ENCODE measurements at regions not wholly inside any gene's neighbourhood (a gene's known extent, or its start where the extent isn't known, plus 50 kb on each side); places are given as distances from the start of the nearest gene placed in this dataset.
"Not testable (repeated sequence)": the region's sequence is repeated elsewhere in the genome, so short reads cannot be mapped to it uniquely, and the experiment has no call there.

DNA sequence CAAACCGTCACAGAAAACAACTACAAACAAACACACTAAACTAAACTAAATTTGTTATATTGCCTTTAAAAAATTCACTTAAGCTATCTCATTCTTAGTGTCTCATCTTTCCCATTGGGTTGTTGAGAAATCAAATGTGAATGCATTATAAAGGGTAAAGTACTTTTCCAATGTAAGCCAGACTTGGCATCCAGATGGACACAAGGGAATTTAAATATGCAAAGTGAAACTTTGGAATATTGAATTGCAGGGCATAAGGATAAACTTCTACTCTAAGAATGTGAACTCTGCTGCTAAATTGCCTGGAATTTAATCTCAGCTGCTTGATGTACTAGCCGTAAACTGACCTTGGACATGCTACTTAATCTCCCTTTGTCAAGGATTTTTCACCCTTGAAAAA lies 1554.6 kb downstream of the CDH8 start:
- no peak for DNase-seq

DNA sequence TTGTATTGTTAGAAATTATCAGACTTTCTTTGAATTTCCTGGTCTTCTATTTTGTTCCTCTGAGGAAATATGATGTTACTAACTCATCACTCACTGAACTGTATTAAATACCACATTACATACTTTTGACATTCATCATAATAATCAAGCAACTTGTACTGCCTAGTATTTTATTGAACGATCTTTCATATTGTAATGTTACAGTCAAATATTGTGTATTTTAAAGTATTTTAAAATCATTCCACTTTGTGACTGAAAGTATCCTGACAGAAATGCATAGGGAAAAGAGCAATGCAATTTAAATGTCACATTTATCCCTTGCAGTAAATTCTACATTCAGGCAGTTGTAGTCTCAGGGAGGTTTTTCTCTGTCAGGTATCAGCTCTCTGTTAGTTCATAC lies 1557.4 kb downstream of the CDH8 start:
- no peak for DNase-seq

DNA sequence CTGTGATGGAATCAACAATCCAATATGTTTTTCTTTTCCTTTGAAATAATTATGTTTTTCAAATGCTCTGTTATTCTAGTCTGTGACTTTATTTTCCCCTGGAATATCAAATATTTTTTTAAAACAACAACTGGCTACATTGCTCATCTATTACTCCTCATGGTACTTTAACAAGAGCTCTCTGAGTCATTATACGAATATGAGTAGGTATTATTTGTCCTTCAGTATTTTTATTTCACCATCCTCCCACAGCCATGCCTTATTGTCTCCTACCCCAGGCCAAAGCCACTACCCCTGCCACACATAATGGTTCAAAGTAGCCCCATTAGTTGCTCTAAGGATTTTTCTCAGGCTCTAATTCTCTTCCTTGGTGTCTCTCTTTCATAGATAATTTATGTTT lies 1572.3 kb downstream of the CDH8 start:
- no peak for DNase-seq

DNA sequence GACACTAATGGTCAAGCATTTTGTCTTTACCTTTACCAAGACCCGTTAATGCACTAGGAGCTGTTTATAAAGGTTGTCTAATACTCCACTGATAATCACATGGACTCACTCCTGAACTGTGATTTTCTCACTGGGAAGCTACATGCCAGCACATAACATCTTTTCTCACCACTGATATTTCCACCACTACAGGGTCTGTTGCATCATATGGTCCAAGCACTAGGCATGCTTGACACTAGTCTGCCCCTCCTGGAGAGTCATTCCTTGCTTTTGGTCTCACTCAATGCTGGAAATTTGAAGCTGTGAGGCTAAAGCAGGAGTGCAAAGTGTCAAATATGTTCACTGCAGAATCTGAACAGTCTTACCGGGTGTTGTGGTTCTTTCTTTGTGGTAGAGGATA lies 1576.8 kb downstream of the CDH8 start:
- DNase-seq, result no peak

DNA sequence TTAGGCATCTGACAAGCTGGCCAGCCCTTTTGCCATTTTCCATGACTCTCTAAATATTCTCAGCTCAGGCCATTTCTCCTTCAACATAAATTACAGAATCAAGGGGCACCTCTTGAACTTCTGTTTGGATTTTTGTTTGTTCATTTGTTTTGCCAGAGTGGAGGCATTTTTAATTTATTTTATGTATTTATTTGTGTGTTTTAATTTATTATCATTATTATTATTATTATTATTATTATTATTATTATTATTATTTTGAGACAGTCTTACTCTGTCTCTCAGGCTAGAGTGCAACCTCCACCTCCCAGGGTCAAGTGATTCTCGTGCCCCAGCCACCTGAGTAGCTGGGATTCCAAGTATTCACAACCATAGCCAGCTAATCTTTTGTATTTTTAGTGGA lies 1578.0 kb downstream of the CDH8 start:
- no peak for DNase-seq

DNA sequence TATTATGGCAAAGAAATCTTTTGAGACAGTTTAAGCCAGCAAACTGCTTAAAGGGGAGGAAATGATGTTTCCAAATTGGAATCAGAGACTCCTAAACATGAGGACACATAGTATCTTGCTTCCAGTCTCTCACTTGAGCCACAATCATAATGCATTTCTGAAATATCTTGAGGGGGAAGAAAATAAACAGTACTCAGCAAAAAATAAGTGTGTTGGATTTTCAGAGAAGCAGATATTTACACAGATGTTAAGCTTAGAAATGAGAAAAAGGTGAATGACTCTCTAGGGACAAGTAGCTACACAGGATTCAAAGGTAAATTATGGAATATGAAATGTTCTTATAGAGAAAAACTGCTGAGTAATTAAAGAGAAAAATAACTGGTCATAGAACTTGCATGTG lies 1583.6 kb downstream of the CDH8 start:
- no peak for DNase-seq

DNA sequence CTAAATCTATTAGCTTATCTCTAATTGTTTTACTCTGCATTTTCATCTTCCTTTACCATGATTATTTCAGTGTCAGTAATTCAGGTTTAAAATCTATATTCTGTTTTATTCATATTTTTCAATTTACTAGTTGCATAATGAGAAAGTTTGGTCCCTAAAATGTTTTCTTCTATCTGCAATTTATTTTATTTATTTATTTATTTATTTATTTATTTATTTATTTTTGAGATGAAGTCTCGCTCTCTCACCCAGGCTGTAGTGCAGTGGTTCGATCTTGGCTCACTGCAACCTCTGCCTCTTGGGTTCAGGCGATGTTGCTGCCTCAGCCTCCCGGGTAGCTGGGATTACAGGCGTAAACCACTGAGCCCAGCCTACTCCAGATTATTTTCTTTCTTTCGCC lies 1597.3 kb downstream of the CDH8 start:
- DNase-seq, result no peak

DNA sequence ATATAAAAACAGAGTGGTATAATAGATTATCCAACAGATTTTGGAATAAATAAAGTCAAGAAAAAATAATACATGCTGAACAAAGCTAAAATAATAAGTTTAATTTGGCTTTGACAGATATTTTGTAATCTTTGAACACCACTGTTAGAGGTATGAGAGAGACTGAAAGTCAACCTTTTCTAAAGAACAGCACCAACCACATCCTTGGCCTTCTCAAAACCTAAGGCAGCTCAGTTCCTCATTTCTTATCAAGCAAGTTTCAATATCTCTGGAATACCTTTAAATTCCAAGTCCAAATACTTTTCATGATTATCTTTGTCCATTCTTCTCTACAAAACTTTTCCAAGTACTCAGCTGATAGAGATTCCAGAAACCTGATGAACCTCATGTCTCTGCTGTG lies 1603.8 kb downstream of the CDH8 start:
- no peak for DNase-seq

DNA sequence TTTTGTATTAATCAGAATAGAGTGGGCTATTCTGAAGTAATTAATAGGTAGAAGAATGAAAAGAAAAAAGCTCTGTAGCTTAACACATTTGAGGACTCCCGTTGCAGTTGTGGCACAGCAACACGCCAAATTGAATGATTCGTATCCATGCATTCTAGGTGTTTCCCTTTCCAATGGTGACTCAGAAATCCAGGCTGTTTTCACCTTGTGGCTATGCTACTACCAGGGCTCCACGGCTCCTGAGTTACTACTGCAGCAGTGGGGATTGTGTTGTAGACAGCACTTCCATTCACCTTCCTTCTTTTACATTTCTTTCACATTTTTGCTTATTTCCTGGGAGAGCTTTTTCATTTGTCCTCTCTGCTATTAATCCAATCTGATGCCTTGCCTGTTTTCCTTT lies 1616.4 kb downstream of the CDH8 start:
- no peak for DNase-seq

DNA sequence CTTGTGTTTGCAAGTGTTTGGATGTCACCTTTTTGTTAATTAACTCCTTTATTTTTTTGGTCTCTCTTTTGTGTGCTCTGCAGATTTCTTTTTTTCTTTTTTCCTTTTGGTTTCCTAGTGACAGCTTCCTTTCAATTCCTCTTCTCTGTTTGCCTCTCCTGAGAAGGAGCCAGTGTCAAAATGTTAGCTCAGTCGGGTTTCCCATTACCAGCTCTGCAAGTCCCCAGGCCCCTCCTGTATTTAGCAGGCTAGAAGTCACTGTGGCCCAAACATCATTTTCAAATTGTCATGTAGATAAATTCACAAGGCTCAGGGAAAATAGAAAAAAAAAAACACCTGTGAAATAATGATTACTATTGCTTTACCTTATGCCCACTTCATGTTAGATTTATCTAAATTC lies 1621.6 kb downstream of the CDH8 start:
- DNase-seq, result no peak

DNA sequence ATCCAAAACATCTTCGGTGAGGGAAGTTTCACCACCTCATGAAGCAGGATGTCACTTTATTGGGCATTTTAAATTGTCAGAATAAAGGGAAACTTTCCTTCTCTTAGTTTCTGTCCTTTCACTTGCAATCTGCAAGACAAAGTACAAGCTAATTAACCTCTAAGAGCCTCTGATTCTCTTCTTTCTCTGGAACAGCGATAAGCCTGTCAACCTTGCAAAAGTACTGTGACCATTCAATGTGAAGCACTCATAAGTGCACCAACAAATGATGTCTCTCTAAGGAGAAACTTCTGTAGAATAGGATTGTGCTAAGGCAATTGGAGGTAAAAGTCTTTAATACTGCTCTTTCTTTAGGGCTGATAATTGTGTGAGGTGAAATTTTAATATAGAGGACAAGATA lies 1622.3 kb downstream of the CDH8 start:
- DNase-seq, result no peak

DNA sequence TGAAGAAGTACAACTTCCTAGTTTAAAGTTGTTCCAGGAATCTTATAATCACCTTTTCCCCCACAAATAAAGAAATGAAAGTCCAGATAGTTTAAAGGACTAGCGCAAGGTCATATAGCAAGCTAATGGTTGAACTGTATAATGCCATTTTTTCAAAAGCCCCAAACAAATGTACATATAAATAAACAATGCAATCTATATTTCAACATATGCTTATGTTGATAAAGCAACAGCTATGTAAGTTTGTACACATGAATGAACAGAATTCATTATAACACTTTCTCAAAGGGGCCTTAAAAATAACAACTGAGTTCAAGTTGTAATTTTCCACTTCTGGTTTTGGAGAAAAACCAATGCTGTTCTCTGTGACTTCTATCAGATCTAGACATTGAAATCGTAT lies 1628.6 kb downstream of the CDH8 start:
- no peak for DNase-seq

DNA sequence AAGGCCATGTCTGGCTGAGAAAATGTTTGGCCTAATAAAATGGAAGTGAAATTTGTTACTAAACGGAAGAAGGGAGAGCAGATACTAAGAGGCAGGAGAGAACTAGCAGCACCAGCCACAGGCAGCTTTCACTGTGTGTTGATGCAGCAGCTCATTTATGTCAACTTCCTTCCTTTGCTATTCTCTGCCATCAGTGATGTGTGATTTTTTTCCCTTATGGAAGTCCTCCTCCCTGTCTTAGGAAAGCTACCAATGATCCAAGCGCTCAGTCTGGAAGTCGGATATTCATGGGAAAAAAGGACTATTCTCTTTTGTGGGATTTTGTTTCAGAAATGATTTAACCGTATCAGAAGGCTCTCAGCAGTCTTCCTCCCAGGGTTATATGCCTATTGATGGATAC lies 1629.2 kb downstream of the CDH8 start:
- no peak for DNase-seq

DNA sequence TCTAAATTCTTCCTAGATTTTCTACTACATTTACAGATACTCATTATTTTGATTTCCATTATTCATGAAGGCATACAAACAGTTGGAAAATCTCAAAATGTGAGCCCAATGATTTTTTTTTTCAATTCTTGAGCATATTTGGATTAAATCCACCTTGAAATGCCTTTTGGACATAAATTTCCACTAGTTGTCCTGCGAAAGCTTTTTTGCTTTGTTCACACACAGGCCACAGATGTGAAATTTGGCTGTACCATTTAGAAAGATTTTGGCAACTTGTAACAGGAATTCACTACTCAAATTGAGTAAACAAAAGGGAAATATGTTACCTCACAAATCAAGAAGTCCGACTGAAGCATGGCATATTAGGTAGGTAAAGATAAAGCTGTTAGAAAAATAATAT lies 1631.0 kb downstream of the CDH8 start:
- DNase-seq, result no peak

DNA sequence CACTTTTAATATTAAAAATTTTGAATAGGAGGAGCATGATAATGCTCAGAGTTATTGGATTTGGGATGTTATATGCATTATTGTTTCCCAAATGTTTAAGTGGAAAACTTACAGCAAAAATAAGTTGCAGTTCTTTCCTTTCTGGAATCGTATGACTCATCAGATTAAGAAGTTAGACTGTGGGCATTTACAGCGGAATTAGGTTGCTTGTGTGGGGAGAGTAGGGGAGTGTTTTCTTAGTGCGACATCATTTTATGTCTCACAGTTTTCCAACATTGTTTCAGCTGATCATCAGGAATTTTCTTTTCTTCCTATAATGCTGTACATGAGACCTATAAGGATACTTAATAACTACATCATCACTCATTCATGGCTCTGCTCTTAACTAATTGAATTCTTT lies 1631.8 kb downstream of the CDH8 start:
- DNase-seq, result no peak

DNA sequence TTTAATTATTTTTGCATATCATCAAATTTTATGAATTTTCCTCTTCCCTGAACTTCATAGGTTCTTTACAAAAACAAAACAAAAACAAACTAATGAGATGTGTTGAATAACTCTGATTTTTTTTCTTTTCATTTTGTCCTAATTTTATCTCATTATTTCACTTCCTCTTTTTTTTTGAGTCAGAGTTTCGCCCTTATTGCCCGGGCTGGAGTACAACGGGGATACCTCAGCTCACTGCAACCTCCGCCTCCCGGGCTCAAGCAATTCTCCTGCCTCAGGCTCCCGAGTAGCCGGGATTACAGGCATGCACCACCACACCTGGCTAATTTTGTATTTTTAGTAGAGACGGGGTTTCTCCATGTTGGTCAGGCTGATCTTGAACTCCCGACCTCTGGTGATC lies 1633.3 kb downstream of the CDH8 start:
- not testable (repeated sequence) for DNase-seq

DNA sequence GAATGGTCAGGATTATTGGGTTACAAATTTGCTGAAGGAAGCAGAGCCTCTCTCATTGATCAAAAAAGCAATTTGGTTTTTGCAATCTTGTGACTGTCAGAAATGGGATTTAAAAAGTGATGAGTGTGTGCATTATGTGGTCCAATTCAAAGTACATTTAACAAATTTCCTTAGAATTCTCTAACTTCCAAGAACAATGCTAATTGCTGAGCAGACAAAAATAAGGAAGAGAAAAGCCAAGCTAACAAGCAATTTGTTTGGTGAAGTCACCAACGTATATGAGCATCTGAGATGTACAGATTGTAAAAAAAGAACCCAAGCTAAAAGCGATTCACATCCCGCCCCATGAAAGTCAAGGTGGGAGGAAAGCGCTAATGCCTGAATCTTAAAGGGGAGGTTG lies 1643.9 kb downstream of the CDH8 start:
- no peak for DNase-seq

DNA sequence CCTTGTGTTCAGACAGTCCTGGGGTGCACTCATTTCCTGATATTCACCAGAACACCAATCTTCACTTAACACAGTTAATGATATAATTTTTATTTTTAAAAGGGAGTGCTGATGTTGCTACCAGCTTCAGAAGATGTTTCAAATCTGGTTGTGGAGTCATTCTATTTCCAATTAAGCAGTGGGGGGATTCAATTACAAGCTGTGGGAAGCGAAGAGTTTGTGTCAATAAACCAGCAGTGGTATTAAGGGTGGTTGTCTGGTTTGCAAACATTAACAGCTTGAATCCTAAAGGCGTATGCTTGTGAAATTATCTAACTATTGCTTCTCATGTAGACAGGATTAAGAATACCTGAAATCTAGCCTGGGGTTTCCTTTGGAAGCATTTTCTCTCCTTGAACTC lies 1637.5 kb upstream of the GOT2 start:
- DNase-seq, result no peak

DNA sequence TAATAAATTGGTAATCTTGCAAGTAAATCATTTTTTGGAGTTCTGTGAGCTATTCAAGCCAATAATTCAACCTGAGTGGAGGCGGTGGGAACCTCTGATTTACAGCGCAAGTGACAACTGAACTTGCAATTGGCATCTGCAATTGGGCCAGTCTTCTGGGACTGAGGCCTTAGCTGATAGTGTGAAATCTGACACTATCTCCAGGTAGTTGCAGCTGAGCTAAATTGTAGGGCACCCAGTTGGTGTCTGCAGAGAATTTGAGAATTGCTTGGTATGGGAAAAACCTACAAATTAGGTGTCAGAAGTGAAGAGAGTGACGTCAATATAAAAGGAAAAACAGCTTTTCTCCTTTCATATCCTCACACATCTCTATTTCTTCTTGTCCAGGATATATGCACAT lies 1633.6 kb upstream of the GOT2 start:
- no peak for DNase-seq

DNA sequence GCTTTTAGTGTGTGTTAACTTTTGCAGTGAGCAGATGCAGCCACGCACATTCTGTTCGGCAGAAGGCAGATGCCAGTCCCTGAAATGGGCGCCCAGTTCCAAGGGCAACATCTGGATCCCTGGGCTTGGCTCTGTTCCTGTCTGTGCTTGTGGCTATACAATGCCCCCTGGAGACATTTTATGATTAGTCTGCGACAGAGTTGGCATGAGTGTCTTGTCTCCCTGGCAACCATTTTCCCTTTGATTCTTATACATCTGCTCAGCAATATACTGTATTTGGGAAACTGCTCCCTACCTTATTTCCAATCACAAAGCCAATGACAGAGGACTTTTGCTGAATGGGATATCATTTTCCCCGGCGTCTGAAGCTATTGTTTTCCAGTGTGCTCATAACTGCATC lies 1629.5 kb upstream of the GOT2 start:
- DNase-seq, result peak; percentile 6

DNA sequence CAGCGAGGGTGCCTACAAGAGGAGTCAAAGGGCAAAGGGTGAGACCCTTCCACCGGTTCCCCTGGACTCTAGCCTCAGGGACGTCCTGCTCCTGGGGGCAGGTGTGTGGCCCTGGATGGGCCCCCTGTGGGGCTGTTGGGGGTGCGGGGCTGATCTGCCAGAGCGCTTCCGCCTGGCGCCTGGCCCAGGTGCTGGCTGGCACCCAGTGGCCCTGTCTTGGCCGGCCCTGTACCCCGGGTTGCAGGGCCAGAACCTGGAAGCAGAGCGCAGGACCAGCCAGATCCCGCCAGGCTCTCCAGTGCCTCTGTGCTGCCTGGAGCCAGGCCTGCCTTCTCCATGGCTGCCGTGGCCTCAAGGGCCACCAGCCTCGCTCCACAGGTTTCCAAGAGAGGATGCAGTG lies 1625.8 kb upstream of the GOT2 start:
- not testable (repeated sequence) for DNase-seq

DNA sequence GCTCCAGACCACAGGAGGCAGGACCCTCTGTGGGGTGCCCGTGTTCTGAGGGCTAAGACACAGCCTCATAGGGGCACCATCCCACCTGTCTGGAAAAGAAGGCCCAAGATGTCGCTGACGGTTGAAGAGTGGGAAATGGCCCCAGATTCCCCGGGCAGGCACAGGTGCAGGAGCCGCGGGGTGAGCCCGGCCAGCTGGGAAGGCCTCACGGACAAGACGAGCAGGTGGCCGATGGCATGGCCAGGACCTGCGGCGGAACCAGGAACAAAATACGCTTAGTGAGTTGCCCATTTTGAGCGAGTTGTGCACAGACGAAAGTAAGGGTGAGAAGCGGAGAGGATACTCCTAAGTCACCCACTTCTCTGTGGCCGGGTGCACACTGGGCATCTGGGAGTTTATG lies 1625.3 kb upstream of the GOT2 start:
- DNase-seq, result not testable (repeated sequence)

DNA sequence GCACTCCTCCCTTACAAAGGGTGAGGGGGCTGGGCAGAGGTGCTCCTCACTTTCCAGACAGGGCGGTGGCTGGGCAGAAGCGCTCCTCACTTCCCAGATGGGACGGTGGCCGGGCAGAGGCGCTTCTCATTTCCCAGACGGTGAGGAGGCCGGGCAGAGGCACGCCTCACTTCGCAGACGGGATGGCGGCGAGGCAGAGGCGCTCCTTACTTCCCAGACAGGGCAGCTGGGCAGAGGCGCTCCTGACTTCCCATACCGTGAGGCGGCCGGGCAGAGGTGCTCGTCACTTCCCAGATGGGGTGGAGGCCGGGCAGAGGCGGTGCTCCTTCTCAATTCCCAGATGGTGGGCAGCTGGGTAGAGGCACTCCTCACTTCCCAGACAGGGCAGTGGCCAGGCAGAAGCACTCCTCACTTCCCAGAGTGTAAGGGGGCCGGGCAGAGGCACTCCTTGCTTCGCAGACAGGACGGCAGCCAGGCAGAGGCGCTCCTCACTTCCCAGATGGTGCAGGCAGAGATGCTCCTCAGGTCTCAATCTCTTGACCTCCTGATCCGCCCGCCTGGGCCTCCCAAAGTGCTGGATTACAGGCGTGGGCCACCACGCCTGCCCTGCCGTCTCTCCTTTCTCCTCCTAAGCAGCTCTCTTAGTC lies 1623.9 kb upstream of the GOT2 start:
- DNase-seq, result not testable (repeated sequence)

DNA sequence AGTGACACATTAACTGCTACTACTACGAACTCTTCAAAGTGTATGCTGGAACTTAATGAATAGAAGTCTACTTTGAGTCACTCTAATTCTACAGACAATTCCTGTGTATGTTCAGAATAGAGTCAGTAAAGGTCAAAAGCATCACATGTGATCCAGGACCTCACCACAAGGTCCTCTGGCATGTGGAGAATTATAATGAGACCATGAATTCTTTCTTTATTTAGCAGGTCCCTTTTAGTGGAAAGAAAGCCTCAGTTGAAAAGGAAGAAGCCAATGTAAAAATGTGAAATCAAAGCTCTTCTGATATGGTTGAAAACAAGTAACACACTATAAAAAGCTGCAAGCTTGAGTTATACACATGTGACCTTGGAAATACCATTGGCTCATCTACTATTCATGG lies 1612.1 kb upstream of the GOT2 start:
- DNase-seq, result no peak

DNA sequence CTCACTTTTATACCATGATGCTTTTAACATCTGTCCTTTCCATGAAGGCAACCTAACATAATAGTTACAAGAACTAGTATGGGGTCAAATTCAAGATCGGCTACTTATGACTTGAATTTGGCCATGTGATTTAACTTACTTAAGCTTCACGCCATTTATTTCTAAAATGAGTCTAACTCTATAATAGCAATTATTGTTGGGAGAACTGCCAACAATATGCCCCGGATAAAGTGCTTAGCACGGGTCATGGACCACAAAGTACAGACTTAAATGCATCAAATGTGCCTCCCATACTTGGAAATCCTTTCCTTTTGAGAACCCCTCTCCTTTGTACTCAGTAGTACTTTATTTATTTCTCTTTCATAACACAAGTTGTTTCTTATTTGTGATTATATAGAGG lies 1603.6 kb upstream of the GOT2 start:
- no peak for DNase-seq

DNA sequence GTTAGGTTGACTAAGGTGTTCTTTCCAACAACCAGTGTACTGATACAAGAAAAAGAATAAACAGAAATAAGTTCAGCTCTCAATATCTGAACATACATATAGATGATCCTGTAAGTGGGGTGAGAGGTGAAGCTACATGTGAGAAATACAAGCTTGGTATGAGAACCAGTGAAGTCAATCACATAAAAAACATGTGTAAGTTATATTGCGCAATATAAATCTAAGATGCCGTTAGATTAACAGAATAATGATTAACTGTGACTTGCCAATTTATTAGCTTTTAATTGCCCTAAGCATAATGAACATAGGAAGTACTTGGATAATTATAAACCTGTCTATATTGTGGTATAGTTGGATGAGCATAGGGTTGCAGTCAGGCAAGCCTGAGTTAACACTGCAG lies 1597.1 kb upstream of the GOT2 start:
- no peak for DNase-seq

All from DMS153 (cell line).